ENCODE measurements at regions not wholly inside any gene's neighbourhood (a gene's known extent, or its start where the extent isn't known, plus 50 kb on each side); places are given as distances from the start of the nearest gene placed in this dataset.

DNA sequence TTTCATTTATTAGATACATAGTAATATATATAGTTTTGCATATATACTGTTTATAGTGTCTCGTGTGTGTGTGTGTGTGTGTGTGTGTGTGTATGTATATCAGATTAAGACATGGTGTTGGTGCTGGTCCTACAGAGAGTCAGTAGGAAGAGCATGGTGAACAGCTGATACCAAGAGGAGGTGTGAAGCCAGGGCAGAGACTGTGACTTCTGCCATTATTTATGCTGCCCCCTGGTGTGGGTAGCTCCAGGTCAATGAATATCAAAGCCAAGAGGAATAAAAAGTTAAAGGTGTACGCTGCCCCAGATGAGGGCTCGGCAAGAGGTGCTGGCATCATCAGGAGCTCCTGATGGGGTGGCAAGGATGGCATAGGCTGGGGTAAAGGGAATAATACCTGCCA is 299.5 kb upstream of the RASGRP1 start:
- no peak for DNase-seq

DNA sequence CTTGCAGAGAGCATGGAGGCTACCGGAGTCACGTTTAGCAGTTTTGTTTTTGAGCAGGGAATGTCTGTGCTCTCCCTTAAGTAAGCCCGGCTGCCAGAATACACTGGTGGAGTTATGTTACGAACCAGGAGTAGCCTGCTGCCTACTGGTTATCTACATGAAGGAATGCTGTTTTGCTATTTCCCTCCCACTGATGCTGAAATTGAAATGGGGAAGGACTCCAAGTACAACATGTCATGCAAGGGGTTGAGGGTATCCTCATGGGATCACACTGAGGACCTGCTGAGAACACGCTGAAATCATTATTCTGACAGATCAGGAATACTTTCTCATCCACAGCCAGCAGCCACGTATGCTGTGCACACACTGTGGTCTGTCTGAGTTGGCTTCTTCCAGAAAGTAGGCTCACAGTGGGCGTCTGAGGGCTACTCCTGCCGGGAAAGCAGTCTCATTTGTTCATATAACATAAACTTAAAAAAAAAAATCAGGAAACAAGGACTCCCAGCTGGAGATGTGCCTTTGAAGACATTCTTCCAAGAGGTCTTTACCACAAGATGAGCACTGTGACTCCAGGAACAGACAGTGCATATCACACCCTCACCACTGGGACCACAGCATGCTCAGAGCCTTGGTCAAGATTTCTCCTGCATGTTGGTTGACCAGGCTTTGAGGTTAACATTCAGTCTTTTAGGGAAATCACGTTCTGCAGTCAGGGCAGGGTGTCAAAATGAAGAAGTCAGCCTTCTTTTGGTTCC is 300.4 kb upstream of the RASGRP1 start:
- no peak for DNase-seq

DNA sequence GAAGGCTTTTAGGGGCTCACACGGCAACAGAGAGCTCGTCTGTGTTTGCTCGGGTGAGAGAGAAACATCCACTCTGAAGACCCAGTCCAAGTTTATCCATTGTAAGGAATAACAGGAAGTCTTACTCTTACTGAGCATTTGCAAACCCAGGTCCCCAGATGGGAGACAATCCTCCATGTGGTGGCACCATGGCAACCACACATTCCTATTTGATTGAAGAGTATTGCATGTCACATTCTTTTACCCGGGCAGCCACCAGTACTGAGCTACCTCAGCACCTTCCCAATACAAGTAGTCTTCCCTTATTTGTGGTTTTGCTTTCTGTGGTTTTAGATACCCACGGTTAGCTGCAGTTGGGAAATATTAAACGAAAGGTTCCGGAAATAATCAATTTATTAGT is 302.9 kb upstream of the RASGRP1 start:
- no peak for DNase-seq

DNA sequence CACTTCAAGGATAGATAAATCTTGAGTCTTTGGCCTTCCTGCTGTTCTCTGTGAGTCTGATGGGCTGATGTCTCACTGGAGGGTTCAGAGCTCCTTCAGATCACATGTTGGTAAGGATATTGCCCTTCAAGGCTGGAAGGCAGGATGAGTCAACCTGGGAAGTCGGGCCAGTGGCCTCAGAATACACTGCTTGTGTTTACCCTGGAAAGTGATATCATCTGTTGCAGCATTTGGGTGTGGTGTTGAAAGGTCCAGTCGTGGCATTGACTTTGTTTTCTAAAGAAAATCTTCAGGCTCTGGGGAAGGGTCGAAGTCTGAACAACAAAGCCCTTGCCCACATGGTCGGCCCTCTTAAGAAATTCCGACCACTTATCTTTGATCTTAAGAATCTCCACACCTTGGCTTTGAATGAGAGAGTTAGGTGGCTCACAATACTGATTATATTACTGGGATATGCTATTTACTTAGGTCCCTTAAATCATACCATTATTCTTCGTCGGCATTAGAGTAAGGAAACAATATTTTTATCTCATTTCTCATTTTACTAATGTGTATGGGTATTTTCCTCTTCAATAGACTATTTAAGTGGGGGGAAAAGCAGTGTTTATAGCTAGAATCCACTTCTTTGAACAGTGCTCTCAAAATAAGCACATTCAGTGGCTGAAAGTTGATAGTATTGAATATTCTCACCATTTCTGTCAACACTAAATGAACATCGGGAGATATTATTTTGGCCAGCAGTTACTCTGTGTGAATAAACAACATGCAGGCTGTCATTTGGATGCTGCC is 303.9 kb upstream of the RASGRP1 start:
- no peak for DNase-seq

DNA sequence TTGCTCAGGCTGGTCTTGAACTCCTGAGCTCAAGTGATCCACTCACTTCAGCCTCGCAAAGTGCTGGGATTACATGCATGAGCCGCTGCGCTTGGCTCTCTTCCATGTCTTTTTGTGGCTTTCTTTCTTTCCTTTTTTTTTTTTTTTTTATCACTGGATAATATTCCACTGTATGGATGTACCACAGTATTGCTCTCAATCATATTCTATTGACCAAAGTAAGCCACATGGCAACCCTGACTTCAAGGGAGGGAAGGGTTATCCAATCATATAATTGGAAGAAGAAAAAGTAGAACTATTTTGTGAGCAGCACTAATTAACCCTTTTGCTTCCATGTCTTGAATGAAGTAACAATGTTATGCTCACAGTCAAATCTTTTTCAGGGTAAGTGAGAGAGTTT is 307.0 kb upstream of the RASGRP1 start:
- DNase-seq = no peak

DNA sequence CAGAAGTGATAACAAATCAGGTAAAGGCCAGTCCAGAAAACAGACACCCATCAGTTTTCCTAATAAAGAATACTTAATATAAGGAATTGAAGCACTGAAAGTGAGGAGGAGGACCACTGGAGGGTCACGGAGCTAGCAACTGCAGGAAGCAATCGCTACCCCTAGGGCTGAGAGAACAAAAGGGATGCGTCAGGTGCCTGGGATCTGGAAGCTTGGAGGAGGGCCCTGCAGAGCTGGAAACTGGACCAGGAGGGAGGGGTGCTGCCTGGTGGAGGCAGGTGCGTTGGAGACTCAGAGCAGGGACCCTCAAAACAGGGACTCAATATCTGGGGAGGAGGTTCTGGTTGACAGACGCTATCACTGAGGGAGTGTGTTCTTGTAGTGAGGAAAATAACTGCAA is 308.1 kb upstream of the RASGRP1 start:
- DNase-seq = no peak

DNA sequence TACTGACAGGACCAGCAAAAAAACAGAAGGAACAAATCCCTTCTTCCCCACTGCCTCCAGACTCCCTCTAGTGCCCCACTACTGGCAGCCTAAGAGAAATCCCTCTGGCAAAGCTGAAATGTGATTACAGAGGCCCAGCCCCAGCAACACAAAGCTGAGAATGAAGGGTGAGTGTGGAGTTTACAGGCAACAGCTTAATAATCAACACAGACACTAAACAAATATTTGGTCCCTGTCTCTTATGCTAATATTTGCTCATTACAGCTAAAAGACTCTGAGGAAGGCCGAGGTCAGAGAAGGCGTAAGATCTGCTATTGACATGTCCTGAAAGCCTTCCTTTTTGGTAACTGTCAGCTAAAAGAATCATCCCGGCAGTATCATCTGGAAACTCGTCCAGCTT is 308.5 kb upstream of the RASGRP1 start:
- no peak for DNase-seq

DNA sequence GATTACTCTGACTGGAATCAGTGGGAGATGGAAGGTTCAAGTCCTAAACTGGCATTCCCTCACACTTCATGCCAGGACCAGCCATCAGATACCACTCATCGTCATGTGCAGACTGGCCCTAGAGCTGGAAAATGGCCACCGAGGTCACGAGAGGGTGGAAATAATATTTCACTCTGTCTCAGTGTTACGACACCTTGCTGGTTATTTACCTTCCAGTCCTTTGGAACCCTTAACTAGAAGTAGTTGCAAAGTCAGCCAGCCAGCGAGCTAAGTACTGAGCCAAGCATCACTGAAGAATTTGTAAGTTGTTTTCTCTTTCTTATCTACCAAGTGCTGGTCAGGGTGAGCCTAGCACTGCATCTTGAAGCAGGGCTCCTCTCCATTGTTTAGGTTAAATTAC is 309.9 kb upstream of the RASGRP1 start:
- DNase-seq = no peak

DNA sequence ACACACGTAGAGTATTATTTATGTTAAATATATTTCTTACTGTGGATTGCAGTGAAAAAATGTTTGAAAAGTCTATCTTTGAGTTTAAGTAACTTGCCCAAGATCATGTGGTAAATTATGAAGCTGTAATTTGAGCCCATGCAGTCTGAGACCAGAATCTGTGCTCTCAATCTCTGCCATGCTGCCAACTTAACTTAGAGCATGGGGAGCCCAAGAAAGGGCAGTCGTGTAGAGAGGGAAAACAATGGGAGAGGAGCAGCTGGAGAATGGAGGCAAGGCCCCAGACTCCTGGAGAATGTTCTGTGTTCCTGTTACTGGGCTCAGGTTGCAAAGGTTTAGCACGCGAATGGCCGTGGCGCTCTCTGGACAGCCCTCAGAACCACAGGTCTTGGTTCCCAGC is 311.6 kb upstream of the RASGRP1 start:
- no peak for DNase-seq

DNA sequence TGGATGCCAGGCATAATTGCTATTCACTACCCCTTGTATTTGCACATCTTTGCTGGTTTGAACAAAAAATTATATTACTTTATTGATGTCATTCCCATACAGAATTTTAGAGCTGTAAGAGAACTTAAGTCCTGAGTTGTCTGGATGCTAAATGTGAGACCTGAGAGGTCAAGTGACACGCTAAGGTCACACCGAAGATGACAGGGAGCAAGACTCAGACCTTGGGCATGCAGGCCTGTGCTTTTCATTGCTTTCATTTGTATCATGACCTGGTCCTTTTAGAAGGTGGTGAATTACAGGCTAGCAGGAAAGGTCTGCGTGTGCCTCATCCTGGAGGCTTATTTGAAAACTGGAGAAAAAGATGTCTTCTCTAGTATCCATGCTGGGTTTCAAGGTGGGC is 312.0 kb upstream of the RASGRP1 start:
- DNase-seq = no peak

DNA sequence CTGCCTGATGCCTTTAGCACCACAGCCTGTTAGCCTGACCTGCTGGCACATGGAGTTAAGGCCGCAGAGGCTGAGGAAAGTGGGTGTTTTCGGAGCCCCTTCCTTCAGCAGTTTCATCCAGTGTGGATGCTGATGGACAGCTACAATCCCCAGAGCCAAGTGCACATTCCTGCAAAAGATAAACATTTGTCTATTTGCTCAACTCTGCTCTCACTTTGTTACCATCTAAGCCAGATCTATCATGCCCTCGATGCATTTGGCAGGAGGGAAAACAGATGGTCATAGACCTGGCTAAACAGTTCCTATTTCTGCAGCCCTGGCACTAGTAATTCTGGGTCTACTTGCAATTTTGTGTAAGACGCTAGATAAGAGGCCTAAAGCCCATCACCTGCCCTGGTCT is 312.9 kb upstream of the RASGRP1 start:
- DNase-seq = no peak

DNA sequence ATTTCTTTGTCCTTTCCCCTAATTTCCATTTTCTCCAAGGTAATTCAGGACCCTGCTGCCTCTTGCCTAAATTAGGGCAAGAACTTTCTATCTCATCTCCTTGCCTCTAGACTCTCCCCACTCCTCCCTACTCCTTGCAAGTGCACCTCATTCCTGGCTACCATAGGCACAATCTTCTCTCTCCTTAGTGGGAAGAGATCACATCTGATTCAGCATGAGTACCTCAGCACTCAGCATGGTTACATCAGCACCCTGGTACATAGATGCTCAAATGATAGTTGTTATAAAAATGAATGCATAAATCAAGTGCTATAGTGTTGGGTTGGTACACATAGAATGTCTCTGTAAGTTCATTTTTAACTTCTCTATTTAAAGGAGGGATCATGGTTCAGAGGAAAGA is 313.4 kb upstream of the RASGRP1 start:
- DNase-seq = no peak

DNA sequence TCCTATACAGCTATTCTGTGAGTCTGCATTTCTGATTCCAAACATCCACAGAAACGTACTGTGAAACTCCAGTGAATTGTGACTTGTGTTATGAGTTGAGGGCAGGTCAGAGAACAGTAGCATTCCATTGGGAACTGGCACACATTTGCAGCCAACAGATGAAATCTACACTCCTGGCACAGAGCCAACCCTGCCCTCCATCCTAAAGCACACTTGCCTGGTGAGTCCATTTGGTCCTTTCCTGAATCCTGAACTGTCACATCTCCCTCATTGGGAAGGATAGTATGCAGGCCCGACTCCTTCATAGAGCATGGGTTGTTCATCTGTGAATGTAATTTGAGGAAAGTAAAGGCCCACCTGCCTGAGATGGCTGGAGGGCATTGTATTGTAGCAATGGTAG is 314.3 kb upstream of the RASGRP1 start:
- no peak for DNase-seq

DNA sequence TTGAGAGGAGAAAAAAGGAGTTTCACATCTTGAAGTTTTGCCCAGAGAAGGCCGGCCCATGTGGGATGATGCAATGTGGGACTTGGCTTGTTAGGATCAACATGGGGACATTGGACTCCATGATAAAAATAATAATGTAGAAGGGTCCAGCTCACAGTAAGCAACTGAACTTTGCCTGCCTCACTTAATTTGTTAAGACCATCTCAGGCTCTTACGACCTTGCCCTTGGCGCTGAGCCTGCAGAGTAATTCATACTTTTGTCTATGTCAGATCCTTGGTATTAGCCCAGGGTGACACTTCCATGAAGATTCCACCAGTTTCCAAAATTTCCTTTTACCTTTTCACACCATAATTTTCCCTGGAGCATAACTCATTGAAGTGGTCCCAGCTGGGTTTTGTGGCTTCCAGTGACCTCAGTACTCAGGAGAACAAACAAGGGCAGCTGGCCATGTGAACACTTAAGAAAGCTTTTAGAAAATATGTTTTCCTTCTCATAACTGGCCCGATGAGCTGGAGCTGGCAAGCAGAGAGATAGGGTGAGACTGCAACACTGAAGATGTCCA is 315.4 kb upstream of the RASGRP1 start:
- no peak for DNase-seq

DNA sequence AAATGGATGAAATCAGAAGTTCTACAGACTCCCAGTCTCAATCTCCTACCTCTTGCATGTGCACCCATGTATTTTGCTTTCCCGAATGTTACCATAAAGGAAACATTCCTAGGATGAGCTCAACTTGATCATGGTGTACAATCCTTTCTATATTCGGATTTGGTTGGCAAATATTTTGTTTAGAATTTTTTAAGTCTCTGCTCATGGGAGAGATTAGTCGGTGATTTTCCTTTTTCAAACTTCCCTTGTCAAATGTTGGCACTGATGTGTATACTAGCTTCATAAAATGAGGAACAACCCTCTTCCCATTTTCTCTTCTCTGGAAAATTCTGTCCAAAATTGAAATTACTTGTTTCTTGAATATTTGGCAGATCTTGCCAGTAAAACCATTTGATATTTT is 317.6 kb upstream of the RASGRP1 start:
- no peak for DNase-seq

DNA sequence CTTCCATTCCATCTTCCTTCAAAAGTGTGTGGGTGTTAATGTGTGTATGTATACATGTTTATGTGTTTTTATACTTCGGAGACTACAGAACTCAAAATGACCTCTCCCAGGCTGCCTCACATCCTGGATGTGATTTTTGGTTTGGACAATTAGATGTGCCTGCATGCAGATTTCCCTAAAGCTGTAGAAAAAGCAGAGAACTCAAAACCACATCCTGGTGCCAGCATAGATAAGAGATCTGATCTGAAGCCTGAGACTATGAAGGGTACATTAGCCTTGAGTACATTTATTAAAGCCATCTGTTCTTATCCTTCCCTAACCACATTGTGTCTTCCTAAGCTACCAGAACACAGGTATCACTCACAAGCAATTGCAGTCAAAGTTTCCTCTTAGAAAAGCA is 319.4 kb upstream of the RASGRP1 start:
- no peak for DNase-seq

DNA sequence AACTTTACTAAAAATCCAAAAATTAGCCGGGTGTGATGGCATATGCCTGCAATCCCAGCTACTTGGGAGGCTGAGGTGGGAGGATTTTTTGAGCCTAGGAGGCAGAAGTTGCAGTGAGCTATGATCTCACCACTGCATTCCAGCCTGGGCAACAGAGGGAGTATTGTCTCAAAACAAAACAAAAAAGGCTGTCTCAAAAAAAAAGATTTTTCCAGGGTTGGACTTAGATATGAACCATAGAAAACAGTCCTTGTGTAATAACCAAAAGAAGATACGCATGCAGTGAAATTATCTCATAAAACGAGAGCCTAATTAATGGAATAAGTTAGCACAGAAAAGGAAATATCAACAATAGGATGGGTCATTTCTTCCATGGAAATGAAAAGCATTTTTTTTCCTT is 320.4 kb upstream of the RASGRP1 start:
- no peak for DNase-seq

DNA sequence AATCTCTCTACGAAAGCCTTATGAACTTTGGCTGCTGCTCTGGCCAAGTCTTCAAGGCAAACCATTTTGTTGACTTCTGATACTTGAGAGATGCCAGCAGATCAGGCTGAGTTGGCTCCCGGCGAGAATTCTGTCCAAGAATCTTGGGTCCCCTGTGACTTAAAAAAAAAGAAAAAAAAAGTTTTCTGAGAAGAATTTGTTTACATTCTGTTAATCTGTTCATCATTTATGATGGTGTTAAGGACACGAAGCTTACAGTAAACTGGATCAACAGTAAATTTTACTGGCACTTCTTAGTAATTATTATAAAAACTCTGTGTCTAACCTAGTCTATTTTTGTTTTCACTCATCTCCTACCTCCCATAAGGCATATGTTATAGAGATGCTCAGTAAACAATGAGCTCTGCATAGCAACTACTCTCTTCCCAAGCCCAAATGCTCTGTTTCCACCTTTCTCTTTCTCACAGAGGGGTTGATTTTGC is 320.9 kb upstream of the RASGRP1 start:
- DNase-seq = no peak

DNA sequence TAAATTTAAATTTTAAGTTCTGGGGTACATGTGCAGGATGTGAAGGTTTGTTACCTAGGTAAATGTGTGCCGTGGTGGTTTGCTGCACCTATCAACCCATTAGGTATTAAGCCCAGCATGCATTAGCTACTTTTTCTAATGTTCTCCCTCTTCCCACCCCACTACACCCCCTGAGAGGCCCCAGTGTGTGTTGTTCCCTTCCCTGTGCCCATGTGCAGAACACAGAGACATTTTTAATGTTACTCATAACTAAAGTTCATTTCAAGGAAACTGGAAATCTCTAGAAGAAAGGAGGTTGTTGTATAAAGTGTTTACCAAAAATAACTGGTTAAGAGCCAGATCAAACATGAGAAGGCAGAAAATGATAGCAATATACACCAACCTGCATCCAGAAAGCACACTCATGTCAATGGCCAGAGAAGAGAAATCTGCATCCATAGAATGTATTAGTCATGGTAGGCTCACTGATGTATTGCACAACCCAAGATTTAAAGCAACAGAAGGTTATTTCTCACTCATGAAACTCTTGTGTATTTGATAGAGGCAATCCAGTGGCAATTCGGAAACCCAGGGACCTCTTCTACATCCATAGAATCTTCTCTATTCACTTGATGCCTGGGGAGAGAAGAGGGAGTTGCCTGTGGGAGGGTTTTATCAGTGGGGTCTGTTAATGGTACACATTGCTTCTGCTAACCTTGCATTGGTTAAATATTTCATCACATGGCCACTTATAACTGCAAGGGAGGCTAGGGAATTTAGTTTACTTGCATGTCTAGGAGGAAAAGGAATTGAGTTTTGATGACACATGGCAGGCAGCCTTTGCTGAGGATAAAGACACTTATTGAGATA is 321.9 kb upstream of the RASGRP1 start:
- no peak for DNase-seq

DNA sequence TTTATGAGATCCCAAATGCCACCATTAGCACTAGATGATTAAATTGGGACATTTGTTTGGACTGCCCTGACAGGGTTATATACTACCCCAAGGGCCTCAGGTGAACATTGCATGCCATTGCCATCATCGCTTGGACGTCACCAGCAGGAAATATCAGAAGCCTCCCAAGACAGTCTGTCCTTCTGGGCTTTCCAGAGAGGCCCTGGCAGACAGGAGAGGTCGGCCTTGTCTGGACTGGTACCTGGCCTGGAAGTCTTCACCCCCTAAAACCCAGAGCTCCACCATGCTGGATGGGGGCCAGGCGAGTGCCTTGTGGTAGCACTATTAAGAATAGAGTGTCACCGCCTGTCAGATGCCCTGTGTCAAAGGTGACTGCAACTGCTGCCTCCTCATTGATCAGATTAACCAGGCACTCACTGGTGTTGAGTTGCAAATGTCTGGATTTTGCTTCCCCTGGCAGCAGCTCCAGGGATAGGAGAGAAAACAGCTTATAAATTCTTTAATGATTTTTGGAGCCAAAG is 324.1 kb upstream of the RASGRP1 start:
- no peak for DNase-seq

DNA sequence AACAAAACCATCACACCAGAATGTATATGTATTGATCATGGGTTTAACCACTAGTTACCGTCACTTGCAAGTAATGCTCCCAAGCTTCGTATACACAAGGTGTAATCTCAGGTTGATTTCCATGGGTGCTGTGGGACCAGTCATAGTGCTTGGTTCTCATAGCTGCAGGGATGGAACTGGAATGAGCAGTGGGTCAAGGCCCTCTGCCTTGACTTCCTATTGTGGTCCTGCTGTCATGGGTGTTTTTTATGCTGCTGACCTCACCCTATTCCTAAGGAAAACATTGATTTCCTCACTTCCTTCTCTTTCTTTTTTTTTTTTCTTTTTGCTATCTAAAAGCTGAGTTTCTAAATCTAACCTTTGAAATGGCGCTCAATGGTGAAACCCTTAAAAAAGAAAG is 325.6 kb upstream of the RASGRP1 start:
- no peak for DNase-seq

DNA sequence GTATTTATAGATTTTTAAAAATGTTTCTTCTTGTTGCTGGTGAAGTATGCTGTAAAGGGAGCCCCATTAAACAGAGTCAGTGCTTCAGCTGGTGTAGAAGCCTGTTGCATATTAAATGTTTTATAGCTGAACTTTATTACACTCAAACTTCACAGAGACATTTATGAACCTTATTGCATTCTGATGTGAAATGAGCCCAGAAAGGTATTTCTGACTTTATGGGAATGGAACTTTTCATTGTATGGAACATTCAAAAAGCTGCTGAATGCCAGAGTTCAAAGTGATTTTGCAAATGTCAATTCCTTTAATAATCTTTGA is 329.3 kb upstream of the RASGRP1 start:
- no peak for DNase-seq

Measured in effector CD8-positive, alpha-beta T cell (primary cell).